ENCODE measurements at regions not wholly inside any gene's neighbourhood (a gene's known extent, or its start where the extent isn't known, plus 50 kb on each side); places are given as distances from the start of the nearest gene placed in this dataset.

DNA sequence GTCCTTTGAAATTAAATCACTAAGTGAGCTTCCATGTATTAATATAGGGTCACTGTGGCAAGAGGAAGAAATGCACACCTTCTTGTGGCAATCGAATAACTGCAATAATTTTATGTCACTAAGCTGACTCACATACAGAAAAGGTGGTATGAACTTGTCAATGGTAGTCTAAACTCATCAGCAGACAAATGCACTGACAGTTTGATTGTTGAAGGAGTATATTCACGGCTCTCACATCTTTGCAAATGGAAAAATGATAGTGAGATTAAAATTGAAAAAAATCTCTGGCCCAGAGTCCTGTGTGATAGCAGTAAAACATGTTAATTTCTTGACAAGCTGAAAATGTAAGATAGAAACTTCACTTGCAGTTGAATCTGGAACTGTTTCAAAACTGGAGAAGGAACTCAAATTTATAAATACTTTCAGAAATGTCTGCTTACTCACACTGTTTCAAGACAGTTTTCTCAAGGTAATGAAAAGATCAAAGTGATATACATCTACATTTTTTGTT is 215.8 kb upstream of the CADM2 start:
- Mint-ChIP-seq H3K27ac (ENCODE audit: low read depth, unreplicated experiment) (no peak overlapping the region), H3K27me3 (ENCODE audit: insufficient read depth, unreplicated experiment) (no peaks in the 10 kb centered on the region), H3K36me3 (ENCODE audit: insufficient read depth, unreplicated experiment) (no peaks in the 10 kb centered on the region), H3K9me3 (ENCODE audit: unreplicated experiment) (no peaks in the 10 kb centered on the region), H3K4me3 (ENCODE audit: unreplicated experiment) (no peak overlapping the region), H3K4me1 (ENCODE audit: insufficient read depth, unreplicated experiment) (no peaks in the 10 kb centered on the region)
- ChIA-PET CTCF (no interaction called here), POLR2A (no interaction called here)
- DNase-seq (ENCODE audit: unreplicated experiment): no peak
- intact Hi-C loops (cut with micrococcal nuclease): no loop called here
- no TSS peak for BruUV-seq (replicated peaks)
- TF ChIP-seq, protein P1, sequence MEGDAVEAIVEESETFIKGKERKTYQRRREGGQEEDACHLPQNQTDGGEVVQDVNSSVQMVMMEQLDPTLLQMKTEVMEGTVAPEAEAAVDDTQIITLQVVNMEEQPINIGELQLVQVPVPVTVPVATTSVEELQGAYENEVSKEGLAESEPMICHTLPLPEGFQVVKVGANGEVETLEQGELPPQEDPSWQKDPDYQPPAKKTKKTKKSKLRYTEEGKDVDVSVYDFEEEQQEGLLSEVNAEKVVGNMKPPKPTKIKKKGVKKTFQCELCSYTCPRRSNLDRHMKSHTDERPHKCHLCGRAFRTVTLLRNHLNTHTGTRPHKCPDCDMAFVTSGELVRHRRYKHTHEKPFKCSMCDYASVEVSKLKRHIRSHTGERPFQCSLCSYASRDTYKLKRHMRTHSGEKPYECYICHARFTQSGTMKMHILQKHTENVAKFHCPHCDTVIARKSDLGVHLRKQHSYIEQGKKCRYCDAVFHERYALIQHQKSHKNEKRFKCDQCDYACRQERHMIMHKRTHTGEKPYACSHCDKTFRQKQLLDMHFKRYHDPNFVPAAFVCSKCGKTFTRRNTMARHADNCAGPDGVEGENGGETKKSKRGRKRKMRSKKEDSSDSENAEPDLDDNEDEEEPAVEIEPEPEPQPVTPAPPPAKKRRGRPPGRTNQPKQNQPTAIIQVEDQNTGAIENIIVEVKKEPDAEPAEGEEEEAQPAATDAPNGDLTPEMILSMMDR (IDR thresholded peaks at IDR 0.05; ENCODE audit: unreplicated experiment): no peak

DNA sequence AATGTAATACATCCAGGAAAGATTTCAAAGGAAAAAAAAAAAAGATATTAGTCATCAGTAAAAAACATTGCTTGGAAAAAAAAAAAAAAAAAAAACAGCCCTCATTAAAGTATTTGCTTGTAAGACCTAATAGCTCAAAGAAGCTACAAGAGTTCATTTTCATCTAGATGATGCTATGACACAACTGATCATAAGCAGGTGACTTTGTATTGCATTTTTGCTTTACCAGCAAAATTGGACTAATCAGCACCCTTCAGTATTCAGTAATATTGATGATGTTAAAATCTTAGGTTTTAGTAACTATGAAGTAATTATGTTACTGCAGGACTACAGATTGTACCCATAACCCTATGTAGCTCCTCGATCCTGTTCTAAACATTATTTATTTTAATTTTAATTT is 214.7 kb upstream of the CADM2 start:
- TF ChIP-seq, protein P1 (IDR thresholded peaks at IDR 0.05; ENCODE audit: unreplicated experiment): no peak
- ChIA-PET POLR2A (no interaction called here), CTCF (interaction anchor here (0.6 kb wide), 3 partner anchors 41 to 1958 kb away, joined by 3 to 5 read pairs (median 3); no protein-coding TSS in a partner anchor)
- H3K36me3 Mint-ChIP-seq (ENCODE audit: insufficient read depth, unreplicated experiment): no peaks in the 10 kb centered on the region
- H3K4me3 Mint-ChIP-seq (ENCODE audit: unreplicated experiment): no peak overlapping the region
- no peaks in the 10 kb centered on the region for H3K27me3 Mint-ChIP-seq (ENCODE audit: insufficient read depth, unreplicated experiment)
- H3K27ac Mint-ChIP-seq (ENCODE audit: low read depth, unreplicated experiment): no peak overlapping the region
- no peaks in the 10 kb centered on the region for H3K9me3 Mint-ChIP-seq (ENCODE audit: unreplicated experiment)
- no TSS peak for BruUV-seq (replicated peaks)
- no peak for DNase-seq (ENCODE audit: unreplicated experiment)
- intact Hi-C loops (cut with micrococcal nuclease): no loop called here
- no peaks in the 10 kb centered on the region for H3K4me1 Mint-ChIP-seq (ENCODE audit: insufficient read depth, unreplicated experiment)

DNA sequence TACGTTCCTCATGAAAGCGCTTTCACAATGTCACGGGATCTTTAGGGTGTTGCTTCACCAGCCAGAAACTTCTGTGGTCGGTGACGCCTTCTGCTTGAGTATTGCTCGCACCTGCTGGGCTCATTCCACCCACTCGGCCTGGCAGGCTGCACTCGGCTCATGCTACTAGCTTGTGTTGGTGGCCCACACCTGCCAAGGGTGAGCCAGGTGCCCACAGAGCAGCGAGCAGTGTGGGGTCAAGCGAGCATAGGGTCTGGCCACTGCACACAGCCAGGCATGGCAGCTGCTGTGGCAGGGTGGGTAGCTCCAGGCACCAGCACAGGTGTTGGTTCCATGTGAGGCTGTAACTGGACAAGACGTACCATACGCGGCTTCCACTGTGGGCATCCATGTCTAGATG is 202.9 kb upstream of the CADM2 start:
- Mint-ChIP-seq H3K27me3 (ENCODE audit: insufficient read depth, unreplicated experiment) (no peaks in the 10 kb centered on the region), H3K36me3 (ENCODE audit: insufficient read depth, unreplicated experiment) (no peaks in the 10 kb centered on the region), H3K27ac (ENCODE audit: low read depth, unreplicated experiment) (peak overlapping the region; percentile 78), H3K4me1 (ENCODE audit: insufficient read depth, unreplicated experiment) (peaks cover 6% of the 10 kb centered on the region), H3K9me3 (ENCODE audit: unreplicated experiment) (peaks cover 4% of the 10 kb centered on the region), H3K4me3 (ENCODE audit: unreplicated experiment) (no peak overlapping the region)
- CTCF ChIA-PET: interaction anchor here (0.7 to 1.2 kb wide), 2 partner anchors 48 to 208 kb away, joined by 3 read pairs; no protein-coding TSS in a partner anchor
- TF ChIP-seq, protein P1 (IDR thresholded peaks at IDR 0.05; ENCODE audit: unreplicated experiment): no peak
- DNase-seq (ENCODE audit: unreplicated experiment): peak; percentile 43
- intact Hi-C loops (cut with micrococcal nuclease): no loop called here
- POLR2A ChIA-PET: no interaction called here
- BruUV-seq (replicated peaks): no TSS peak

DNA sequence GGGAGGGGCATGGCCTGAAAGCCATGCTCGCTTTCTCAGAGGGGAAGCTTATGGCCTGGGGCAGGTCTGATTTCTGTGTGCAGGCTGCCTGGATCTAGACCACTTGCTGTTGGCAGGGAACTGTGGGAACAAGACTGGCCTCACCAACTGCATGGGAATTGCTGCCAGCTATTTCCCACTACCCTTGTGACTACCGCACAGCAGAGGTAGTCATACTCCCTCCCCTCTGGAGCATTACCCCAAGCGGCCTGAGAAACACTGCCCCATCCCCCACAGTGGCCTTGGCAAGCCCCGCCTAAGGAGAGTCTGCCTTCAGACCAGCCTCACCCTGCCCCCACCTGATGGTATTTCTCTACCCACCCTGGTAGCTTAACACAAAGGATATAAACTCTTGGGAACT is 199.4 kb upstream of the CADM2 start:
- Mint-ChIP-seq H3K4me3 (ENCODE audit: unreplicated experiment) (no peak overlapping the region), H3K4me1 (ENCODE audit: insufficient read depth, unreplicated experiment) (peaks cover 6% of the 10 kb centered on the region), H3K36me3 (ENCODE audit: insufficient read depth, unreplicated experiment) (no peaks in the 10 kb centered on the region), H3K27ac (ENCODE audit: low read depth, unreplicated experiment) (no peak overlapping the region), H3K9me3 (ENCODE audit: unreplicated experiment) (no peaks in the 10 kb centered on the region), H3K27me3 (ENCODE audit: insufficient read depth, unreplicated experiment) (no peaks in the 10 kb centered on the region)
- TF ChIP-seq, protein P1 (IDR thresholded peaks at IDR 0.05; ENCODE audit: unreplicated experiment): no peak
- BruUV-seq (replicated peaks): no TSS peak
- intact Hi-C loops (cut with micrococcal nuclease): no loop called here
- no peak for DNase-seq (ENCODE audit: unreplicated experiment)
- ChIA-PET POLR2A (interaction anchor here (0.5 kb wide), 1 partner anchor 434 kb away, joined by 3 read pairs; no protein-coding TSS in a partner anchor), CTCF (interaction anchor here (0.6 kb wide), 1 partner anchor 46 kb away, joined by 3 read pairs; no protein-coding TSS in a partner anchor)

Data from MCF 10A (cell line).